ENCODE measurements at regions not wholly inside any gene's neighbourhood (a gene's known extent, or its start where the extent isn't known, plus 50 kb on each side); places are given as distances from the start of the nearest gene placed in this dataset.

DNA sequence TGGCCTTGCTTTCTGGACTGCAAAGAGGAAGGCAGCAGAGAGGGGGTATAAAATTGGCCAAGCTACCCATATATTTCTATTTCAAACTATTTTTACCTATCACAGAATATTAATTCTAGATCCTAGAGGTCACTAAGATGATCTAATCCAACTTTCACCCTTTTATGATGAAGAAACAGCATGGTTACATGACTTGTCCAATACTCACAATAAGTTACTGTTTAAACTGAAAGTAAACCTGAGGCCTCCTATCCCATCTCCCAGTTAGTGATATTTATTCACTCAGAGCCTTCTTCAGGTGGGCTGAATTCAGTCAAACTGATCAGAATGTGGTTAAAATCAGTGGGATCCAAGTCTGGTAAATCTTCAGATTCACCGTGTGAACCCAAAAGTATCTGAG is 1345.1 kb downstream of the XPNPEP1 start:
- TF ChIP-seq, protein P1, sequence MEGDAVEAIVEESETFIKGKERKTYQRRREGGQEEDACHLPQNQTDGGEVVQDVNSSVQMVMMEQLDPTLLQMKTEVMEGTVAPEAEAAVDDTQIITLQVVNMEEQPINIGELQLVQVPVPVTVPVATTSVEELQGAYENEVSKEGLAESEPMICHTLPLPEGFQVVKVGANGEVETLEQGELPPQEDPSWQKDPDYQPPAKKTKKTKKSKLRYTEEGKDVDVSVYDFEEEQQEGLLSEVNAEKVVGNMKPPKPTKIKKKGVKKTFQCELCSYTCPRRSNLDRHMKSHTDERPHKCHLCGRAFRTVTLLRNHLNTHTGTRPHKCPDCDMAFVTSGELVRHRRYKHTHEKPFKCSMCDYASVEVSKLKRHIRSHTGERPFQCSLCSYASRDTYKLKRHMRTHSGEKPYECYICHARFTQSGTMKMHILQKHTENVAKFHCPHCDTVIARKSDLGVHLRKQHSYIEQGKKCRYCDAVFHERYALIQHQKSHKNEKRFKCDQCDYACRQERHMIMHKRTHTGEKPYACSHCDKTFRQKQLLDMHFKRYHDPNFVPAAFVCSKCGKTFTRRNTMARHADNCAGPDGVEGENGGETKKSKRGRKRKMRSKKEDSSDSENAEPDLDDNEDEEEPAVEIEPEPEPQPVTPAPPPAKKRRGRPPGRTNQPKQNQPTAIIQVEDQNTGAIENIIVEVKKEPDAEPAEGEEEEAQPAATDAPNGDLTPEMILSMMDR (IDR thresholded peaks at IDR 0.05) = no peak
- no peak overlapping the region for H3K27ac ChIP-seq
- no peak overlapping the region for H3K4me3 ChIP-seq
- no peak for DNase-seq
- H3K4me1 ChIP-seq = no peaks in the 10 kb centered on the region
- no peaks in the 10 kb centered on the region for H3K9me3 ChIP-seq
- intact Hi-C loops (cut with DNase I; ENCODE audit: low total_unique reads) = no loop called here
- no peaks in the 10 kb centered on the region for H3K27me3 ChIP-seq
- H3K36me3 ChIP-seq = no peaks in the 10 kb centered on the region

DNA sequence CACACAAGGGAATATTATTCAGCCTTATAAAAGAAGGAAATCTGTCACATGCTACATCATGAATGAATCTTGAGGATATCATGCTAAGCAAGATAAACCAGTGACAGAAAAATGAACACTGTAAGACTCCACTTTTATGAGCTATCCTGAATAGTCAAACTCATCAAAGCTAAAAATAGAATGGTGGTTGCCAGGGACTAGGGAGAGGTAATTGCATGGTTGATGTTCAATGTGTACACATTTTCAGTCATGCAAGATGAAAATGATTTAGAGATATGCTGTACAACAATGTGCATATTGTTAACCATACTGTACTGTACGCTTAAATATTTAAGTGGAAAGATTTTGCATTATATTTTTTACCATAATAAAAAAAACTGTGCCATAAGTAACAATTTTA is 1349.1 kb downstream of the XPNPEP1 start:
- no peak for DNase-seq
- Histone ChIP-seq H3K36me3 (no peaks in the 10 kb centered on the region), H3K4me3 (no peak overlapping the region), H3K27ac (no peak overlapping the region), H3K4me1 (no peaks in the 10 kb centered on the region), H3K27me3 (no peaks in the 10 kb centered on the region), H3K9me3 (no peaks in the 10 kb centered on the region)
- TF ChIP-seq, protein P1 (IDR thresholded peaks at IDR 0.05) = no peak
- intact Hi-C loops (cut with DNase I; ENCODE audit: low total_unique reads) = no loop called here

DNA sequence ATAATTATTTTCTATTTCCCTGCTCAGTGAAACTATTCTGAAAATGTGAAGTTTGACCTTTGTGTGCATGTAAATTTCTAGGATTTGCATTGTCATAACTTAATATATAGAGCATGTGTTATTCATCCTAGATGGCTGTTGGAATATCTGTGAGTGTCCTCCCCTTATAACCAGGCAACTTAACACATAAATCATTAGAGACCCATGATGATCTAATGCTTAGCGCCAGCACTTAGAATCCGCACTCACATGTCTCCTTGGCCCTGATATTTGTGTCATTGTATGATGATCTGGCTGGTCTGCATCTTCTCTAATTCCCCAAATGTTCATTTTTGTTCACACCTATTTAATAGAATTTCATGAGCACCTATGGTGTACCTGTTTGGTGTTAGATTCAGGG is 1354.5 kb downstream of the XPNPEP1 start:
- intact Hi-C loops (cut with DNase I; ENCODE audit: low total_unique reads) = no loop called here
- H3K9me3 ChIP-seq = no peaks in the 10 kb centered on the region
- no peak overlapping the region for H3K4me3 ChIP-seq
- no peak for DNase-seq
- H3K36me3 ChIP-seq = no peaks in the 10 kb centered on the region
- H3K27ac ChIP-seq = no peak overlapping the region
- no peaks in the 10 kb centered on the region for H3K27me3 ChIP-seq
- TF ChIP-seq, protein P1 (IDR thresholded peaks at IDR 0.05) = no peak
- H3K4me1 ChIP-seq = no peaks in the 10 kb centered on the region

DNA sequence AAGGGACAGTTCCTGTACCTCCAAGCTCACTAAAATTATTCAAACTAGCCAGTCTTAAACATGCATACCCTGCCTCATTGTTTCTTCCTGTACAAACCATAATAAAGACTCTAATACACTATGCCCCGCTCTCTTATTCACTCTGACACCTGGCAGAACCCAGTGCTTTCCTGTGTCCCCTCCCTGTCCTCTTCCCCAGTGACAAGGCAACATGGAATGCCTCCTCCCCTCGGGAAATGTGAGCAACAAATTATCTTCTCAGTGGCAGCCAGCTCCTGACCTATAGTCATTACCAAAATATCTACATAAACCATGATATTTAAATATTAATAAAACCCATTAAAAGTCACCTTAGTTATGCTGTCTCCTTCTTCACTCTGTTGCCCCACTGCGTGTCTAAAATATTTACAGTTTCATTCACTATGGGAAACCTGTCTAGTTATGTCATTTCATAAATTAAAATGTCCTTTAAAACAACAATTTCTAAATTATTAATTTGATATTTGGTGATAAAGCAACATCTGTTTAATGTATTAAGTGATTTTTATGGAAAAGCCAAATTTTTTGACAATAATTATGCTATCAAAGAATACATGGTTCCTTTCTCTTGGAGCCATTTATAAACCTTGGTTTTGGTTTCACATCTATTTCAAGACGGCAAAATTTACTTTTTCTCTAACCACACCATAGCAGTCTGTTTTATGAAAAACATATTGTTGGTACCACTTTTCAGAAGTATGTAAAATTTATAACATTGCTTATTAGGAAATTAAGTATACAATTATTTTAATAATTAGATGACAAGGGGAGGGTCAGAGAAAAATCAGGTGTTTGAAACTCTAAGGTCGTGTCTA is 1355.2 kb downstream of the XPNPEP1 start:
- Histone ChIP-seq H3K27ac (no peak overlapping the region), H3K4me3 (no peak overlapping the region), H3K36me3 (no peaks in the 10 kb centered on the region), H3K9me3 (no peaks in the 10 kb centered on the region), H3K4me1 (no peaks in the 10 kb centered on the region), H3K27me3 (no peaks in the 10 kb centered on the region)
- intact Hi-C loops (cut with DNase I; ENCODE audit: low total_unique reads) = no loop called here
- no peak for DNase-seq
- TF ChIP-seq, protein P1 (IDR thresholded peaks at IDR 0.05) = no peak

DNA sequence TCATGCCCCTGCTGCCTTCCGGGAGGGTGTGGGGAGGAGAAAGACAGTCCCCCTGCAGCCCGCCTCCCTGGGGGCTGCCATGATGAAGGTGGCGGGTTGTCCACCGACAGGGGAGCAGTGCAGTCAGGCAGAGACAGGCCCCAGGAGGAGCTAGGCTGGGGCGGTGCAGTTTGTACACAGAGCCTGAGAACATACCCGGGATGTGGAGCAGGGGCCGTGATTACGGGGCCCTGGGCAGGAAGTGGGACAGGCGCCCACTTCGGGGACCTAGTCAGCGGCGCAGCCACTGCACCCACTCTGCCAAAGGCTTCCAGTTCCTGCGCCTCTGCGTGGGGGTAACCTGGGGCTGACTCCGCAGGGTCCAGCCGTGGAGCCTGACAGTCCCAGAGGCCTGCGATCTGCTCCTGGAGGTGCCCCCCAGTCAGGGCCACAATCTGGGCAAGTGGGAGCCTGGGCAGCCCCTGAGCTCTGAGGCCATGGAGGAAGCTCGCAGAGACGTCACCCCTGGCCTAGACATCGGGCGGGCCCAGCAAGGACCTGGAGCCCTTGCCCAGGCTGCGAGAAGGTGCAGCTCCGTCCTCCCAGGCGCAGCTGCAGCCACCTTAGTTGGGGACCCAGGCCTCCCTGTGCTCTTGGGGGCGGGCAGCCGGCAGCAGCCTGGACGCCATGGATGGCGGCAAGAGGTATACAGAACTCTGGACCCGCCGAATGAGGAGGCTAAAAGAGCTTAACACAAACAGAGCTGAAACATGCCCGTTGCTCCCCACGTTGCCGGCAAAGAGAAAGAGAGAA is 1356.8 kb downstream of the XPNPEP1 start:
- Histone ChIP-seq H3K4me1 (peaks cover 0 to 11% (median 0%) of the 10 kb centered on the region in 4 donors), H3K4me3 (no peak overlapping the region), H3K27ac (no peak overlapping the region), H3K36me3 (no peaks in the 10 kb centered on the region), H3K27me3 (no peaks in the 10 kb centered on the region), H3K9me3 (no peaks in the 10 kb centered on the region)
- no peak for DNase-seq
- TF ChIP-seq, protein P1 (IDR thresholded peaks at IDR 0.05) = no peak
- intact Hi-C loops (cut with DNase I; ENCODE audit: low total_unique reads) = no loop called here
